ENCODE measurements at regions not wholly inside any gene's neighbourhood (a gene's known extent, or its start where the extent isn't known, plus 50 kb on each side); places are given as distances from the start of the nearest gene placed in this dataset.

DNA sequence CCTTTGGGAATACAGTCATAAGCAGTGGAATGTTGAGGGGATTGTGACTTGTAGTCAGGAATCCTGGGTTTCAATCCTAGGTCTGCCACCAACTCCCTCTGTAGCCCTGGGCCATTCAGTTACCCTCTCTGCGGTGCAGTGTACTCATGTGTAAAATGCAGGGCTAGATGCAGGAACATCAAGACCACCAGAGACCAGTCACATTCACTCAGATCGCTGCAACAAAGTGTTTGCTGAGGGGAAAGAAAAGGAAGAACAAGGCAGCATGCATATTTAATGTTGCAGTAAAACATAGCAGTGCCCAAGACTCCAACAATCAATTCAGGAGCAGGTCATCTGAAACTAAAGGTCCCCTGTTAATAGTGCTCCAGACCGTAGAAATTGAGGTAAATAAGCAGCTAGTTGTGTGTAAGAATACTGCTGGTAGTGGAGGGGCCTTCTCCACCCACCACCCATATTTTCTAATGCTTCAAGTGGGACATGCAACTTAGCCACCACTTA lies 410.7 kb downstream of the OMA1 start:
- TF ChIP-seq TAF1 (IDR thresholded peaks at IDR 0.05; ENCODE audit: borderline replicate concordance, insufficient read depth, low read length): no peak
- no peak for TF ChIP-seq POLR2AphosphoS5 (IDR thresholded peaks at IDR 0.05; ENCODE audit: low read depth, low read length)
- no peak for TF ChIP-seq FOXP2 (optimal IDR thresholded peaks at IDR 0.05; ENCODE audit: borderline replicate concordance, extremely low read depth, extremely low read length, insufficient read depth)
- TF ChIP-seq SIN3A (IDR thresholded peaks at IDR 0.05; ENCODE audit: borderline replicate concordance, insufficient read depth, low read length): no peak
- TF ChIP-seq REST (IDR thresholded peaks at IDR 0.05; ENCODE audit: insufficient read depth in 1 of 2, low read depth in 2 of 2, low read length in 2 of 2): no peak

DNA sequence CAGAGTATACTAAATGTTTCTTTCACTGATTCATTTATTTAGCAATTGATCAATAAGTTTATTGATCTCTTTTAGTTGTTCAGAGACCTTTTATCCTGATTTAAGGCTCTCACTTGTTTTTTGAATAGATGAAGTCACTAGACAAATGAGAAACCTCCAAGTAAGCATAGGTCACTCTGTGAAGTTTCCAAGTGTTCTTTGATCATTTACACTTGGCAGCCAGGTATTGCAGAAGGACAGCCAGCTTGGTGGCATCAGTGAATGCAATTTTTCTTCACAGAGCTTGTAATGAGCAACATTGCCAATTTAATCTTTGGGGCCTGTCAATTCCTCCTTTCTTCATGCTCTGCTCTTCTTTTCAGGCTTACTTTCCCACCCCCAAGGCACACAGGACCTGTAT lies 413.0 kb downstream of the OMA1 start:
- no peak for TF ChIP-seq REST (IDR thresholded peaks at IDR 0.05; ENCODE audit: insufficient read depth in 1 of 2, low read depth in 2 of 2, low read length in 2 of 2)

GRCh38 chr1:58123051-58123450 lies 423.5 kb downstream of the OMA1 start:
- TF ChIP-seq REST (IDR thresholded peaks at IDR 0.05; ENCODE audit: insufficient read depth in 1 of 2, low read depth in 2 of 2, low read length in 2 of 2) (no peak), TAF1 (IDR thresholded peaks at IDR 0.05; ENCODE audit: borderline replicate concordance, insufficient read depth, low read length) (no peak), FOXP2 (optimal IDR thresholded peaks at IDR 0.05; ENCODE audit: borderline replicate concordance, extremely low read depth, extremely low read length, insufficient read depth) (no peak), SIN3A (IDR thresholded peaks at IDR 0.05; ENCODE audit: borderline replicate concordance, insufficient read depth, low read length) (no peak), POLR2AphosphoS5 (IDR thresholded peaks at IDR 0.05; ENCODE audit: low read depth, low read length) (no peak)

DNA sequence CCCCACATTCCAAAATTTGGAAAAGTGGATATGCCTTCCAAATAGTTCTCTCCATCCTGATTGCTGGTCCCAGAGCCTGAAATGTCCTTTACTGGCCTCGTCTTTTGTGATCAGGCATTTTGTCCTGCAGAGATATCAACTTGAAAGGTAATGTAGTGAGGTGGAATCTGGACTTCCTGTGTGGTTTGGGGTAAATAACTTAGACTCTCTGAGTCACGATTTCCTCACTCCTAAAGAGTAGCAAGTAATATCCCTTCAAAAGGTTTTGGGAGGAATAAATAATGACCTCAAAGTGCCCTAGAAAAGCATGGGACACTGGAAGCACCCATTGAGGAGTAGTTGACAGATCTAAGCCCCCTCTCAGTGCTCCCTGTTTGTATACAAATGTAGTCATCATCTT lies 426.6 kb downstream of the OMA1 start:
- TF ChIP-seq TAF1 (IDR thresholded peaks at IDR 0.05; ENCODE audit: borderline replicate concordance, insufficient read depth, low read length) (no peak), POLR2AphosphoS5 (IDR thresholded peaks at IDR 0.05; ENCODE audit: low read depth, low read length) (no peak), FOXP2 (optimal IDR thresholded peaks at IDR 0.05; ENCODE audit: borderline replicate concordance, extremely low read depth, extremely low read length, insufficient read depth) (no peak), SIN3A (IDR thresholded peaks at IDR 0.05; ENCODE audit: borderline replicate concordance, insufficient read depth, low read length) (no peak), REST (IDR thresholded peaks at IDR 0.05; ENCODE audit: insufficient read depth in 1 of 2, low read depth in 2 of 2, low read length in 2 of 2) (no peak)

- TF ChIP-seq SIN3A (IDR thresholded peaks at IDR 0.05; ENCODE audit: borderline replicate concordance, insufficient read depth, low read length) (no peak), REST (IDR thresholded peaks at IDR 0.05; ENCODE audit: insufficient read depth in 1 of 2, low read depth in 2 of 2, low read length in 2 of 2) (no peak), POLR2AphosphoS5 (IDR thresholded peaks at IDR 0.05; ENCODE audit: low read depth, low read length) (no peak), TAF1 (IDR thresholded peaks at IDR 0.05; ENCODE audit: borderline replicate concordance, insufficient read depth, low read length) (no peak), FOXP2 (optimal IDR thresholded peaks at IDR 0.05; ENCODE audit: borderline replicate concordance, extremely low read depth, extremely low read length, insufficient read depth) (no peak)
These were observed 430.2 kb downstream of the OMA1 start for GRCh38 chr1:58116284-58116683.
